Activated T-helper 17 cell treated with anti-CD3 and anti-CD28 coated beads, Interleukin-2, amount 50 U/mL, for 72 hours (primary cell): ENCODE measurements at regions not wholly inside any gene's neighbourhood (a gene's known extent, or its start where the extent isn't known, plus 50 kb on each side); places are given as distances from the start of the nearest gene placed in this dataset.

ENCODE experiments used
- ATAC-seq: fragments of 150-1000 bp; cut with Tn5 transposase; replicated peaks from 2 replicates; pipeline ENCODE4 v1.10.0; 2021; ENCODE audit warnings: mild to moderate bottlenecking, moderate library complexity
- H3K27ac Mint-ChIP-seq: one replicate; pipeline ENCODE4 v1.8.0; 2022; ENCODE audit warnings: mixed read lengths
- H3K27me3 Mint-ChIP-seq: one replicate; pipeline ENCODE4 v1.8.0; 2022; ENCODE audit warnings: mixed read lengths
- H3K36me3 Mint-ChIP-seq: one replicate; pipeline ENCODE4 v1.8.0; 2022; ENCODE audit warnings: low read depth, mild to moderate bottlenecking, mixed read lengths
- H3K4me1 Mint-ChIP-seq: one replicate; pipeline ENCODE4 v1.8.0; 2022; ENCODE audit warnings: mixed read lengths
- H3K4me3 Mint-ChIP-seq: one replicate; pipeline ENCODE4 v1.8.0; 2022; ENCODE audit warnings: mild to moderate bottlenecking, mixed read lengths
- H3K9me3 Mint-ChIP-seq: one replicate; pipeline ENCODE4 v1.8.0; 2022; ENCODE audit warnings: mixed read lengths

GRCh38 chr10:60578217-60578616 lies 188.5 kb upstream of the ANK3 start:
- Mint-ChIP-seq H3K9me3 (peaks cover 3% of the 10 kb centered on the region), H3K4me3 (no peak overlapping the region), H3K4me1 (peaks cover 11% of the 10 kb centered on the region), H3K36me3 (peaks cover 22% of the 10 kb centered on the region), H3K27me3 (no peaks in the 10 kb centered on the region), H3K27ac (no peak overlapping the region)
- ATAC-seq, result no peak

- no peaks in the 10 kb centered on the region for H3K9me3 Mint-ChIP-seq
- peaks cover 11% of the 10 kb centered on the region for H3K4me1 Mint-ChIP-seq
- peak overlapping the region; percentile 54 for H3K27ac Mint-ChIP-seq
- no peak for ATAC-seq
- H3K36me3 Mint-ChIP-seq, result peaks cover 21% of the 10 kb centered on the region
- peak overlapping the region; percentile 65 for H3K4me3 Mint-ChIP-seq
- H3K27me3 Mint-ChIP-seq, result no peaks in the 10 kb centered on the region
Measured at GRCh38 chr10:60576130-60577069, 186.7 kb upstream of the ANK3 start.

- peaks cover 17% of the 10 kb centered on the region for H3K4me1 Mint-ChIP-seq
- peak overlapping the region; percentile 94 for H3K4me3 Mint-ChIP-seq
Measured at GRCh38 chr10:60575105-60575504, 185.4 kb upstream of the ANK3 start.

GRCh38 chr10:60574388-60574787 lies 184.7 kb upstream of the ANK3 start:
- Mint-ChIP-seq H3K36me3 (peaks cover 31% of the 10 kb centered on the region), H3K27ac (peak overlapping the region; percentile 92), H3K4me3 (peak overlapping the region; percentile 94), H3K4me1 (peaks cover 19% of the 10 kb centered on the region), H3K27me3 (no peaks in the 10 kb centered on the region), H3K9me3 (no peaks in the 10 kb centered on the region)
- ATAC-seq, result peak; percentile 6

More at GRCh38 chr10:60575105-60575504, 185.4 kb upstream of the ANK3 start:
- no peak for ATAC-seq
- H3K27ac Mint-ChIP-seq, result peak overlapping the region; percentile 92
- H3K27me3 Mint-ChIP-seq, result no peaks in the 10 kb centered on the region
- no peaks in the 10 kb centered on the region for H3K9me3 Mint-ChIP-seq
- peaks cover 27% of the 10 kb centered on the region for H3K36me3 Mint-ChIP-seq

GRCh38 chr10:60573336-60573735 lies 183.7 kb upstream of the ANK3 start:
- H3K36me3 Mint-ChIP-seq, result peaks cover 35% of the 10 kb centered on the region
- ATAC-seq, result peak; percentile 89
- no peaks in the 10 kb centered on the region for H3K27me3 Mint-ChIP-seq
- peak overlapping the region; percentile 92 for H3K27ac Mint-ChIP-seq
- H3K9me3 Mint-ChIP-seq, result no peaks in the 10 kb centered on the region
- peak overlapping the region; percentile 94 for H3K4me3 Mint-ChIP-seq
- peaks cover 19% of the 10 kb centered on the region for H3K4me1 Mint-ChIP-seq

- Mint-ChIP-seq H3K27ac (peak overlapping the region; percentile 92), H3K36me3 (peaks cover 35% of the 10 kb centered on the region), H3K27me3 (no peaks in the 10 kb centered on the region), H3K9me3 (peaks cover 4% of the 10 kb centered on the region), H3K4me1 (peaks cover 24% of the 10 kb centered on the region), H3K4me3 (peak overlapping the region; percentile 94)
- peak; percentile 51 for ATAC-seq
Measured at GRCh38 chr10:60572511-60573194, 183.0 kb upstream of the ANK3 start.

GRCh38 chr10:60570896-60571295 lies 181.2 kb upstream of the ANK3 start:
- ATAC-seq, result no peak
- H3K27ac Mint-ChIP-seq, result peak overlapping the region; percentile 60
- peak overlapping the region; percentile 94 for H3K4me3 Mint-ChIP-seq
- peaks cover 11% of the 10 kb centered on the region for H3K9me3 Mint-ChIP-seq
- peaks cover 37% of the 10 kb centered on the region for H3K4me1 Mint-ChIP-seq
- H3K27me3 Mint-ChIP-seq, result no peaks in the 10 kb centered on the region
- peaks cover 40% of the 10 kb centered on the region for H3K36me3 Mint-ChIP-seq

GRCh38 chr10:60570272-60570865 lies 180.7 kb upstream of the ANK3 start:
- no peak for ATAC-seq
- H3K27me3 Mint-ChIP-seq, result no peaks in the 10 kb centered on the region
- H3K36me3 Mint-ChIP-seq, result peaks cover 40% of the 10 kb centered on the region
- H3K27ac Mint-ChIP-seq, result peak overlapping the region; percentile 60
- H3K9me3 Mint-ChIP-seq, result peaks cover 11% of the 10 kb centered on the region
- peak overlapping the region; percentile 94 for H3K4me3 Mint-ChIP-seq
- H3K4me1 Mint-ChIP-seq, result peaks cover 41% of the 10 kb centered on the region

GRCh38 chr10:60569681-60570080 lies 180.0 kb upstream of the ANK3 start:
- Mint-ChIP-seq H3K27ac (peak overlapping the region; percentile 60), H3K4me1 (peaks cover 38% of the 10 kb centered on the region), H3K27me3 (no peaks in the 10 kb centered on the region), H3K4me3 (peak overlapping the region; percentile 94), H3K36me3 (peaks cover 40% of the 10 kb centered on the region), H3K9me3 (peaks cover 11% of the 10 kb centered on the region)
- ATAC-seq, result no peak

- peak overlapping the region; percentile 87 for H3K27ac Mint-ChIP-seq
Measured at GRCh38 chr10:60566096-60566495, 176.4 kb upstream of the ANK3 start.

GRCh38 chr10:60565492-60565891 lies 175.8 kb upstream of the ANK3 start:
- peaks cover 36% of the 10 kb centered on the region for H3K4me1 Mint-ChIP-seq
- H3K27ac Mint-ChIP-seq, result peak overlapping the region; percentile 87
- peak; percentile 74 for ATAC-seq
- H3K27me3 Mint-ChIP-seq, result no peaks in the 10 kb centered on the region
- peaks cover 26% of the 10 kb centered on the region for H3K36me3 Mint-ChIP-seq
- peak overlapping the region; percentile 66 for H3K4me3 Mint-ChIP-seq
- H3K9me3 Mint-ChIP-seq, result peaks cover 11% of the 10 kb centered on the region

More at GRCh38 chr10:60566096-60566495, 176.4 kb upstream of the ANK3 start:
- H3K36me3 Mint-ChIP-seq, result peaks cover 28% of the 10 kb centered on the region
- H3K4me3 Mint-ChIP-seq, result peak overlapping the region; percentile 66
- peaks cover 11% of the 10 kb centered on the region for H3K9me3 Mint-ChIP-seq
- peak; percentile 77 for ATAC-seq
- peaks cover 37% of the 10 kb centered on the region for H3K4me1 Mint-ChIP-seq
- no peaks in the 10 kb centered on the region for H3K27me3 Mint-ChIP-seq

GRCh38 chr10:60564475-60564874 lies 174.8 kb upstream of the ANK3 start:
- ATAC-seq, result no peak
- no peaks in the 10 kb centered on the region for H3K27me3 Mint-ChIP-seq
- peaks cover 30% of the 10 kb centered on the region for H3K4me1 Mint-ChIP-seq
- peaks cover 11% of the 10 kb centered on the region for H3K9me3 Mint-ChIP-seq
- H3K4me3 Mint-ChIP-seq, result no peak overlapping the region
- H3K27ac Mint-ChIP-seq, result no peak overlapping the region
- peaks cover 18% of the 10 kb centered on the region for H3K36me3 Mint-ChIP-seq

GRCh38 chr10:60560451-60560850 lies 170.8 kb upstream of the ANK3 start:
- Mint-ChIP-seq H3K4me3 (no peak overlapping the region), H3K36me3 (peaks cover 5% of the 10 kb centered on the region), H3K9me3 (no peaks in the 10 kb centered on the region), H3K27ac (no peak overlapping the region), H3K27me3 (no peaks in the 10 kb centered on the region), H3K4me1 (peaks cover 11% of the 10 kb centered on the region)
- ATAC-seq, result no peak

- no peak for ATAC-seq
- no peak overlapping the region for H3K4me3 Mint-ChIP-seq
- no peak overlapping the region for H3K27ac Mint-ChIP-seq
- H3K9me3 Mint-ChIP-seq, result no peaks in the 10 kb centered on the region
- peaks cover 4% of the 10 kb centered on the region for H3K4me1 Mint-ChIP-seq
- no peaks in the 10 kb centered on the region for H3K36me3 Mint-ChIP-seq
- no peaks in the 10 kb centered on the region for H3K27me3 Mint-ChIP-seq
Measured at GRCh38 chr10:60555700-60556099, 166.0 kb upstream of the ANK3 start.
